MM.1S (cell line): ENCODE measurements at regions not wholly inside any gene's neighbourhood (a gene's known extent, or its start where the extent isn't known, plus 50 kb on each side); places are given as distances from the start of the nearest gene placed in this dataset.

Source experiments
- EZH2phosphoT487 ChIP-seq: fragments of 300-600 bp; sonication (generic); IDR thresholded peaks from 2 replicates; pipeline ENCODE4 v1.6.1; 2018; ENCODE audit warnings: antibody characterized with exemption, low read length
- TF ChIP-seq, protein P1 (sequence below): fragments of 300-600 bp; sonication (generic); IDR thresholded peaks from 2 replicates; pipeline ENCODE4 v1.5.1; 2016; ENCODE audit warnings: antibody characterized with exemption, low read length, mixed read lengths

GRCh38 chr5:38743562-38743961 is 102.2 kb upstream of the OSMR start:
- TF ChIP-seq, protein P1, sequence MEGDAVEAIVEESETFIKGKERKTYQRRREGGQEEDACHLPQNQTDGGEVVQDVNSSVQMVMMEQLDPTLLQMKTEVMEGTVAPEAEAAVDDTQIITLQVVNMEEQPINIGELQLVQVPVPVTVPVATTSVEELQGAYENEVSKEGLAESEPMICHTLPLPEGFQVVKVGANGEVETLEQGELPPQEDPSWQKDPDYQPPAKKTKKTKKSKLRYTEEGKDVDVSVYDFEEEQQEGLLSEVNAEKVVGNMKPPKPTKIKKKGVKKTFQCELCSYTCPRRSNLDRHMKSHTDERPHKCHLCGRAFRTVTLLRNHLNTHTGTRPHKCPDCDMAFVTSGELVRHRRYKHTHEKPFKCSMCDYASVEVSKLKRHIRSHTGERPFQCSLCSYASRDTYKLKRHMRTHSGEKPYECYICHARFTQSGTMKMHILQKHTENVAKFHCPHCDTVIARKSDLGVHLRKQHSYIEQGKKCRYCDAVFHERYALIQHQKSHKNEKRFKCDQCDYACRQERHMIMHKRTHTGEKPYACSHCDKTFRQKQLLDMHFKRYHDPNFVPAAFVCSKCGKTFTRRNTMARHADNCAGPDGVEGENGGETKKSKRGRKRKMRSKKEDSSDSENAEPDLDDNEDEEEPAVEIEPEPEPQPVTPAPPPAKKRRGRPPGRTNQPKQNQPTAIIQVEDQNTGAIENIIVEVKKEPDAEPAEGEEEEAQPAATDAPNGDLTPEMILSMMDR, result no peak
- no peak for TF ChIP-seq EZH2phosphoT487
